Upper lobe of left lung (tissue), 4 donors: ENCODE measurements at regions not wholly inside any gene's neighbourhood (a gene's known extent, or its start where the extent isn't known, plus 50 kb on each side); places are given as distances from the start of the nearest gene placed in this dataset.

Source experiments
- POLR2A ChIP-seq, 4 donors: fragments of 450-650 bp; IDR thresholded peaks; one replicate each; pipeline ENCODE4 v1.5.1; 2016 to 2017; ENCODE audit warnings: antibody characterized with exemption in 4 of 4, mild to moderate bottlenecking in 2 of 4
- TF ChIP-seq, protein P1 (sequence below), 6 experiments: fragments of 450-650 bp in 4 of 6; fragments of 200-600 bp in 2 of 6; sonication (generic) in 2 of 6; IDR thresholded peaks; one replicate each; pipeline ENCODE4 v1.5.1; 2016 to 2019; ENCODE audit warnings: antibody characterized with exemption in 6 of 6

DNA sequence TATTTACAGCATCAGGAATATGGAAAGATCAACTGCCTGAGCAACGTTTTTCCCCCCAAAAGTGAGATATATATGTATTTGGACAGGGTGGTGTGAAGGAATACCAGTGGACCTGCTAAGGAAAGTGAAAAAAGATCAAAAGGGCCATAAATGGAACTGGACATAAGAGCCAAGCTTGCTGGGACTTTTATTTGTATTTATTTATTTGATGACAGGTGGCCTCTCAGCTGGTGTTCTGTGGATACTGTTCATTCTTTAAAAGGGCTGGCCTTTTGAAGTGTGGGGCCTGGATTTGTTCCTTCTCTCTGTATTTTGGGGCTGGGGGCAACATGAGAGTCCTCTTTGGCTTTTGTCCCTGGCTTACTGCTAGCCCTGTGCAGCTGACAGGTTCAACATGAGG lies 306.6 kb upstream of the N4BP1 start:
- TF ChIP-seq, protein P1, sequence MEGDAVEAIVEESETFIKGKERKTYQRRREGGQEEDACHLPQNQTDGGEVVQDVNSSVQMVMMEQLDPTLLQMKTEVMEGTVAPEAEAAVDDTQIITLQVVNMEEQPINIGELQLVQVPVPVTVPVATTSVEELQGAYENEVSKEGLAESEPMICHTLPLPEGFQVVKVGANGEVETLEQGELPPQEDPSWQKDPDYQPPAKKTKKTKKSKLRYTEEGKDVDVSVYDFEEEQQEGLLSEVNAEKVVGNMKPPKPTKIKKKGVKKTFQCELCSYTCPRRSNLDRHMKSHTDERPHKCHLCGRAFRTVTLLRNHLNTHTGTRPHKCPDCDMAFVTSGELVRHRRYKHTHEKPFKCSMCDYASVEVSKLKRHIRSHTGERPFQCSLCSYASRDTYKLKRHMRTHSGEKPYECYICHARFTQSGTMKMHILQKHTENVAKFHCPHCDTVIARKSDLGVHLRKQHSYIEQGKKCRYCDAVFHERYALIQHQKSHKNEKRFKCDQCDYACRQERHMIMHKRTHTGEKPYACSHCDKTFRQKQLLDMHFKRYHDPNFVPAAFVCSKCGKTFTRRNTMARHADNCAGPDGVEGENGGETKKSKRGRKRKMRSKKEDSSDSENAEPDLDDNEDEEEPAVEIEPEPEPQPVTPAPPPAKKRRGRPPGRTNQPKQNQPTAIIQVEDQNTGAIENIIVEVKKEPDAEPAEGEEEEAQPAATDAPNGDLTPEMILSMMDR (IDR thresholded peaks at IDR 0.05) = no peak
- TF ChIP-seq POLR2A (IDR thresholded peaks at IDR 0.05) = no peak
